ENCODE measurements at regions not wholly inside any gene's neighbourhood (a gene's known extent, or its start where the extent isn't known, plus 50 kb on each side); places are given as distances from the start of the nearest gene placed in this dataset.
"Not testable (repeated sequence)": the region's sequence is repeated elsewhere in the genome, so short reads cannot be mapped to it uniquely, and the experiment has no call there.

- no peak for DNase-seq
These were observed 391.6 kb upstream of the FKBP1C start for GRCh38 chr6:62819640-62820039.

GRCh38 chr6:62808565-62809293, 402.5 kb upstream of the FKBP1C start:
- peak; percentile 11 for DNase-seq

GRCh38 chr6:62805431-62805830, 405.8 kb upstream of the FKBP1C start:
- DNase-seq, result no peak

GRCh38 chr6:62803094-62803493, 408.2 kb upstream of the FKBP1C start:
- no peak for DNase-seq

GRCh38 chr6:62797190-62797589, 414.1 kb upstream of the FKBP1C start:
- no peak for DNase-seq

GRCh38 chr6:62775427-62776022, 435.7 kb upstream of the FKBP1C start:
- peak; percentile 6 for DNase-seq

- DNase-seq, result not testable (repeated sequence)
These were observed 445.1 kb upstream of the FKBP1C start for GRCh38 chr6:62766174-62766573.

- no peak for DNase-seq
These were observed 446.4 kb upstream of the FKBP1C start for GRCh38 chr6:62764841-62765240.

- no peak for DNase-seq
These were observed 447.9 kb upstream of the FKBP1C start for GRCh38 chr6:62763125-62763912.

GRCh38 chr6:62746968-62747367, 460.9 kb upstream of the KHDRBS2 start:
- no peak for DNase-seq

GRCh38 chr6:62746161-62746560, 460.1 kb upstream of the KHDRBS2 start:
- no peak for DNase-seq

- DNase-seq, result no peak
These were observed 454.6 kb upstream of the KHDRBS2 start for GRCh38 chr6:62740596-62740995.

GRCh38 chr6:62740171-62740570, 454.1 kb upstream of the KHDRBS2 start:
- no peak for DNase-seq

GRCh38 chr6:62737792-62738191, 451.8 kb upstream of the KHDRBS2 start:
- DNase-seq, result no peak

GRCh38 chr6:62721408-62721807, 435.4 kb upstream of the KHDRBS2 start:
- DNase-seq, result no peak

- no peak for DNase-seq
These were observed 430.7 kb upstream of the KHDRBS2 start for GRCh38 chr6:62716719-62717118.

- DNase-seq, result no peak
These were observed 428.1 kb upstream of the KHDRBS2 start for GRCh38 chr6:62714112-62714511.

GRCh38 chr6:62711750-62712149, 425.7 kb upstream of the KHDRBS2 start:
- DNase-seq, result no peak

- no peak for DNase-seq
These were observed 421.9 kb upstream of the KHDRBS2 start for GRCh38 chr6:62707914-62708313.

- DNase-seq, result no peak
These were observed 421.1 kb upstream of the KHDRBS2 start for GRCh38 chr6:62707156-62707555.

GRCh38 chr6:62683063-62683462, 397.0 kb upstream of the KHDRBS2 start:
- DNase-seq, result no peak

GRCh38 chr6:62681108-62681507, 395.1 kb upstream of the KHDRBS2 start:
- no peak for DNase-seq

- no peak for DNase-seq
These were observed 387.0 kb upstream of the KHDRBS2 start for GRCh38 chr6:62672989-62673388.
